ENCODE measurements at regions not wholly inside any gene's neighbourhood (a gene's known extent, or its start where the extent isn't known, plus 50 kb on each side); places are given as distances from the start of the nearest gene placed in this dataset.

- no peak for TF ChIP-seq POLR2A (IDR thresholded peaks at IDR 0.05; ENCODE audit: low read length)
- no peak for TF ChIP-seq GATA1 (IDR thresholded peaks at IDR 0.05; ENCODE audit: low read depth, low read length)
These were observed 1082.0 kb downstream of the DSC3 start for GRCh38 chr18:29960539-29960938.

Data from erythroblast (primary cell).